IPS-NIHi11 (cell line): ENCODE measurements at regions not wholly inside any gene's neighbourhood (a gene's known extent, or its start where the extent isn't known, plus 50 kb on each side); places are given as distances from the start of the nearest gene placed in this dataset.
"Not testable (repeated sequence)": the region's sequence is repeated elsewhere in the genome, so short reads cannot be mapped to it uniquely, and the experiment has no call there.

Experiments
- DNase-seq: peaks from one replicate; pipeline ENCODE4 v3.0.0; 2012; ENCODE audit warnings: mixed read lengths, low spot score

DNA sequence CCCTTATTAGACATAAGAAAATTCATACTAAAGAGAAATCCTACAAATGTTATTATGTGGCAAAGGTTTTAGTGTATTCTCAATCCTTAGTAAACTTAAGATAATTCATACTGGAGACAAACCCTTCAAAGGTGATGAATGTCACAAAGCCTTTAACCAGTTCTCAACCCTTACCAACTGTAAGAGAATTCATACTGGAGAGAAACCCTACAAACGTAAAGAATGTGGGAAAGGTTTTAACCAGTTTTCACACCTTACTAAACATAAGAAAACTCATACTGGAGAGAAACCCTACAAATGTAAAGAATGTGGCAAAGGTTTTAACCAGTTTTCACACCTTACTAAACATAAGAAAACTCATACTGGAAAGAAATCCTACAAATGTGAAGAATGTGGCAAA lies 93.2 kb downstream of the ZNF680 start:
- no peak for DNase-seq

- DNase-seq: no peak
Observed at GRCh38 chr7:64465551-64465950, 97.3 kb downstream of the ZNF680 start.

DNA sequence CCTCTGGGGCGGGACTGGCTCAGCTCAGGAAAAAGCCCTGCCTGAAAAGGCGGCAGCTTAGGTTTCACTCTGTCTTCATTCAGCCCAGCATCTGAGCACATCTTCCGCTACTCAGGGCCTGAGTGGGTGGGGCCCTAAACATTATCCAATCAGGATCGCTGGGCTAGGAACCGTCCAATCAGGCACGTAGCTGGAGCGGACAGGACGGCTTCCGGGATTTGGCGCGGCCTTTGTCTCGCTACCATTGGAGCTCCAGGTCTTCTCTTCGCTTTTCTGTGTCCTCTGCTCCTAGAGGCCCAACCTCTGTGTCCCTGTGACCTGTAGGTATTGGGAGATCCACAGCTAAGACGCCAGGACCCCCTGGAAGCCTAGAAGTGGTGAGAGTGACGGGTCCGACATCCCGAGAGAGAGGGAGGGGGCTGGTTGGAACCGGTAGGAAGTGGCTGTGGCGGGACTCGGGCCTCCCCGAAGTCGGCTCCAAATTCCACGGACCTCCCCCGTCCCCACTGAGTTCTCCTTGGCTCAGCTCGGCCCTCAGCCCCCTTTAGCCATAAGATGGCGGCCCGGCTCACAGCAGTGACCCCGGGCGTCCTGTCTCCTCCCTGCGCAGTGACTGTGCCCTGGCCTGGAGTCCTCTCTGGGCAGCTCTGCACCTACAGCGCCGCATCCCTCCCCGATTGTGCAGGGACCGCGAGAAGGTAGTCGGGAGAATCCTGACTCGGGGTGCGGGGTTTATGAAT lies 99.1 kb downstream of the ZNF680 start:
- no peak for DNase-seq

DNA sequence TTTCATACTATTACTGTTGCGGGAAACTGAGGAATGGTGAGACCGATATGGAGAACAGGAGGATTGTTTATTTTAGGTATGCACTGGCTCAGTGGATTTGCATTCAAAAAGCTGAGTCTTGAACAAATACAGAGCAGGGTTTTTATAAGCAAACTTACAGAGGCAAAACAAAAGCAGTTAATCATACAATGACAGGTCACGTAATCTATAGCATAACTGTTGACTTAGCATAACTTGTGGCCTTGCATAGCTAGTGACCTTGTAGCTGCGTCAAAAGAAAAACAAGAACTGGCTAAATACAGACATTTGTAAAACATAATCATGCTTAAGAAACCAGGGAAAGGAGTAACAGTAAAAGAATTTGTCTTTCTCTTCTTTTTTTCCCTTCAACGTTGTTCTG lies 103.0 kb downstream of the ZNF680 start:
- not testable (repeated sequence) for DNase-seq

- DNase-seq: no peak
Observed at GRCh38 chr7:64433590-64433989, 119.8 kb downstream of the ZNF736 start.

DNA sequence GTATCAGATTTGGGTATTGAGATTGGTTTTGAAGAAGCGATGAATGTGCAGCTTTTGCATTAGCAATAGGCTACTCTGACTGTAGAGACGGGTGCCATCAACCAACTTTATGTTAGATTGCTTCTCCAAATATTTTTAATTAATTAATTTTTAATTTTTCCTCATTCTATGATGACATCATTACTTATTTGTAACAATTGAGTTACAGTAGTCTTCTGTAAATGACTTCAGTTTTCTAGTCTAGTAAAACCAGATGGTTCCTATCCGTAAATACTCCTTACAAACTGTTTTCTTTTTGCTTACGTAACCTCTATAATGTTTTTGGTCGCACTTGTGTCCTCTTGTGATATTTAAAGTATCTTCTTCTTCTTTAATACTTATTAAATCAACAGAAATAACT lies 118.1 kb downstream of the ZNF736 start:
- no peak for DNase-seq

DNA sequence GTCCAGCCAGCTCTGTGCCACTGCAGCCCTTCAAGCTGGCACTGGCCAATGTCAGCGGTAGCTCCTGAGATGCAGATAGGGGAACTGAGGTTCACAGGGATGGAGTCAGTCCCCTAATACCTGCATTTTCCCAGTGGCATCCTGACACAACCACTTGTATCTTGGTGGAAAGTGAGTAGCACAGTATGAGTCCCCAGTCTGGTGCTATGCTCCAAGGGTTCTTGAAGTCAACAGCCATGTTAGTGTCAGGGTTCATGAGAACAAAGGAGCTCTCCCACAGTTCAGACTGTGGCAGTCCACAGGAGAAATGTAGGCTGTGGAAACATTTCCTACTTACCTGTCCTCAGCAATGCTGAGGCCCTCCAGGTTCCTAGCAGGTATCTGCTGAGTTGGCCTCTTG lies 115.5 kb downstream of the ZNF736 start:
- no peak for DNase-seq

- DNase-seq: not testable (repeated sequence)
Observed at GRCh38 chr7:64425436-64425835, 111.7 kb downstream of the ZNF736 start.

DNA sequence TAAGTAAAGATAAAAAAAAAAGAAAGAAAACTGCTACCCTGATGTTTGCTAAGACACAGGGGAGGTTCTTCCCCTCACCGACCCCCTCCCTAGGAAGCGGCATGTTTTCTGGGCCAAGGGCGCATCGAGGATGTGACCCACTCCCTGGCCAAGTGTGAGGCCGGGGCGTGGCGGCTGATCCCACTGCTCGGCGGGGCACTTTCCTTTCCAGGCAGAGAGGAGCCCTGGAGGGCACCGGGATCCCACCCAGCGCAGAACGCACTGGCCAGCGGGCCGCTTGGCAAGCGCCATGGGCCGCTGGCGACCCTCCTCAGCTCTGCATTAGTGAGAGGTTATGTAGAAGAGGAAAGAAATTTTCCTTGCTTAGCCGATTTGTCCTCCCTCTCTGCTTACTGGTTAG lies 93.4 kb downstream of the ZNF736 start:
- peak; percentile 2 for DNase-seq
